IMR-90 (cell line): ENCODE measurements at regions not wholly inside any gene's neighbourhood (a gene's known extent, or its start where the extent isn't known, plus 50 kb on each side); places are given as distances from the start of the nearest gene placed in this dataset.

Source experiments
- ATAC-seq: fragments of 200-7000 bp; cut with Tn5 transposase; 2 replicates; pipeline ENCODE4 v1.9.1; 2020; ENCODE audit warnings: low read depth, mild to moderate bottlenecking, moderate library complexity
- BruUV-seq: library from RNA; stranded (reverse); fragments of 400-500 nt; replicated peaks from 2 replicates; lab custom pipeline; 2021; lab: Mats Ljungman, UMichigan
- CTCF ChIA-PET: fragments of 300-600 bp; formaldehyde crosslinking; extraction: SDS; loops from one replicate; lab custom pipeline; 2021; ENCODE audit warnings: antibody characterized with exemption; lab: Yijun Ruan, JAX
- POLR2A ChIA-PET: fragments of 300-600 bp; sonication (Branson Sonifier 250); formaldehyde crosslinking; loops from one replicate; lab custom pipeline; 2022; ENCODE audit warnings: antibody characterized with exemption; ENCODE audit not compliant: unreplicated experiment; lab: Charles Lee
- DNase-seq: peaks from one replicate; pipeline ENCODE4 v3.0.0; 2013
- H2AFZ ChIP-seq: replicated peaks from 2 replicates; pipeline ENCODE3; 2013; ENCODE audit warnings: low read length, mild to moderate bottlenecking; ENCODE audit not compliant: poor library complexity
- H2AK5ac ChIP-seq: 2 replicates; pipeline ENCODE4 v1.6.1; 2013; ENCODE audit warnings: low read depth, low read length, inconsistent platforms
- H2AK9ac ChIP-seq: replicated peaks from 2 replicates; pipeline ENCODE3; 2013; ENCODE audit warnings: mild to moderate bottlenecking, low read depth, low read length, moderate library complexity; ENCODE audit not compliant: poor library complexity
- H2BK120ac ChIP-seq: 2 replicates; pipeline ENCODE4 v1.6.1; 2013; ENCODE audit warnings: low read depth, low read length, inconsistent platforms
- H2BK15ac ChIP-seq: 3 replicates; pipeline ENCODE4 v1.6.1; 2013; ENCODE audit warnings: low read depth, low read length, inconsistent platforms
- H2BK20ac ChIP-seq: 2 replicates; pipeline ENCODE4 v1.6.1; 2013; ENCODE audit warnings: low read depth, mild to moderate bottlenecking, inconsistent platforms, low read length, moderate library complexity
- H2BK5ac ChIP-seq: 2 replicates; pipeline ENCODE4 v1.6.1; 2013; ENCODE audit warnings: mild to moderate bottlenecking, low read depth, low read length, inconsistent platforms; ENCODE audit not compliant: poor library complexity, severe bottlenecking
- H3K14ac ChIP-seq: replicated peaks from 2 replicates; pipeline ENCODE4 v1.6.1; 2013; ENCODE audit warnings: low read depth, low read length, inconsistent platforms
- H3K18ac ChIP-seq: 2 replicates; pipeline ENCODE4 v1.6.1; 2013; ENCODE audit warnings: low read depth, low read length, control low read depth
- H3K23ac ChIP-seq: 2 replicates; pipeline ENCODE4 v1.6.1; 2013; ENCODE audit warnings: low read depth, low read length, inconsistent platforms
- H3K27ac ChIP-seq: 2 replicates; pipeline ENCODE4 v1.5.1; 2013; ENCODE audit warnings: mild to moderate bottlenecking, control low read depth, low read length; ENCODE audit not compliant: insufficient read depth
- H3K27me3 ChIP-seq: 2 replicates; pipeline ENCODE4 v1.6.1; 2013; ENCODE audit warnings: low read length; ENCODE audit not compliant: control insufficient read depth, insufficient read depth
- H3K36me3 ChIP-seq: 2 replicates; pipeline ENCODE4 v1.6.1; 2013; ENCODE audit warnings: low read length, mixed read lengths; ENCODE audit not compliant: control insufficient read depth, insufficient read depth
- H3K4ac ChIP-seq: 2 replicates; pipeline ENCODE4 v1.6.1; 2013; ENCODE audit warnings: low read depth, low read length, inconsistent platforms
- H3K4me1 ChIP-seq: 2 replicates; pipeline ENCODE4 v1.6.1; 2013; ENCODE audit warnings: low read length, mixed read lengths; ENCODE audit not compliant: control insufficient read depth, insufficient read depth
- H3K4me2 ChIP-seq: 2 replicates; pipeline ENCODE4 v1.6.1; 2013; ENCODE audit warnings: low read depth, mild to moderate bottlenecking, control low read depth, low read length, moderate library complexity
- H3K4me3 ChIP-seq: 2 replicates; pipeline ENCODE4 v1.5.1; 2013; ENCODE audit warnings: low read depth, mild to moderate bottlenecking, control low read depth, low read length, moderate library complexity; ENCODE audit not compliant: insufficient read depth
- H3K56ac ChIP-seq: 2 replicates; pipeline ENCODE4 v1.6.1; 2013; ENCODE audit warnings: low read length, inconsistent platforms; ENCODE audit not compliant: insufficient read depth; ENCODE audit errors: extremely low read depth
- H3K79me1 ChIP-seq, 2 experiments: 2 replicates each; pipeline ENCODE4 v1.6.1; 2013; ENCODE audit warnings: low read length in 2 of 2, inconsistent platforms in 1 of 2, low read depth in 1 of 2
- H3K9ac ChIP-seq: 2 replicates; pipeline ENCODE4 v1.6.1; 2013; ENCODE audit warnings: low read depth, low read length, control low read depth
- H3K9me1 ChIP-seq: 2 replicates; pipeline ENCODE4 v1.6.1; 2013; ENCODE audit warnings: low read length, inconsistent platforms; ENCODE audit not compliant: insufficient read depth
- H3K9me3 ChIP-seq: 2 replicates; pipeline ENCODE4 v1.6.1; 2013; ENCODE audit warnings: low read length; ENCODE audit not compliant: control insufficient read depth, insufficient read depth
- H4K20me1 ChIP-seq: 2 replicates; pipeline ENCODE4 v1.6.1; 2013; ENCODE audit warnings: low read length, inconsistent platforms; ENCODE audit not compliant: insufficient read depth
- H4K5ac ChIP-seq: 2 replicates; pipeline ENCODE4 v1.6.1; 2013; ENCODE audit warnings: mild to moderate bottlenecking, low read depth, low read length, control low read depth
- H4K8ac ChIP-seq, 2 experiments: 2 replicates each; pipeline ENCODE4 v1.6.1; 2013; ENCODE audit warnings: low read depth in 2 of 2, low read length in 2 of 2, control low read depth in 1 of 2, inconsistent platforms in 1 of 2
- H4K91ac ChIP-seq: 2 replicates; pipeline ENCODE4 v1.6.1; 2013; ENCODE audit warnings: low read depth, low read length, inconsistent platforms; ENCODE audit not compliant: insufficient read depth
- BHLHE40 ChIP-seq: fragments of 150-350 bp; IDR thresholded peaks from 2 replicates; pipeline ENCODE4 v1.6.1; 2016; ENCODE audit warnings: mild to moderate bottlenecking, low read depth, low read length
- CEBPB ChIP-seq: IDR thresholded peaks from 2 replicates; pipeline ENCODE4 v1.6.1; 2012; ENCODE audit warnings: low read depth, low read length, improper control_type of control experiment
- FOS ChIP-seq: fragments of 150-350 bp; IDR thresholded peaks from 2 replicates; pipeline ENCODE4 v1.6.1; 2016; ENCODE audit warnings: low read depth, low read length
- MAFK ChIP-seq: IDR thresholded peaks from 2 replicates; pipeline ENCODE4 v1.6.1; 2012; ENCODE audit warnings: low read depth, low read length, improper control_type of control experiment
- MAZ ChIP-seq: IDR thresholded peaks from 2 replicates; pipeline ENCODE4 v1.6.1; 2012; ENCODE audit warnings: low read depth, mild to moderate bottlenecking, low read length, improper control_type of control experiment, moderate library complexity, borderline replicate concordance
- MXI1 ChIP-seq: IDR thresholded peaks from 2 replicates; pipeline ENCODE4 v1.6.1; 2012; ENCODE audit warnings: low read depth, mild to moderate bottlenecking, low read length, moderate library complexity, borderline replicate concordance
- NFE2L2 ChIP-seq: fragments of 150-350 bp; IDR thresholded peaks from 2 replicates; pipeline ENCODE4 v1.6.1; 2016; ENCODE audit warnings: low read depth, mild to moderate bottlenecking, low read length
- POLR2A ChIP-seq: IDR thresholded peaks from 2 replicates; pipeline ENCODE4 v1.6.1; 2012; ENCODE audit warnings: mild to moderate bottlenecking, low read depth, low read length
- dilution Hi-C: fragments of 300-500 bp; cut with HindIII; formaldehyde crosslinking; loops from one replicate; pipeline ENCODE4 v1.14.3; 2018; ENCODE audit warnings: low sequenced_read_pairs; ENCODE audit not compliant: unreplicated experiment
- in situ Hi-C: fragments of 300-500 bp; cut with MboI; formaldehyde crosslinking; loops from 3 replicates; pipeline ENCODE4 v1.14.3; 2019; ENCODE audit warnings: low sequenced_read_pairs, inconsistent platforms, mixed read lengths
- intact Hi-C: fragments of 100-400 bp; cut with micrococcal nuclease; formaldehyde crosslinking; loops from 2 replicates; pipeline ENCODE4 v1.10.0; 2022
- TF ChIP-seq, protein P1 (sequence below): conservative IDR thresholded peaks from 2 replicates; pipeline ENCODE4 v1.5.1; 2012; ENCODE audit warnings: mild to moderate bottlenecking, low read depth, low read length, improper control_type of control experiment

DNA sequence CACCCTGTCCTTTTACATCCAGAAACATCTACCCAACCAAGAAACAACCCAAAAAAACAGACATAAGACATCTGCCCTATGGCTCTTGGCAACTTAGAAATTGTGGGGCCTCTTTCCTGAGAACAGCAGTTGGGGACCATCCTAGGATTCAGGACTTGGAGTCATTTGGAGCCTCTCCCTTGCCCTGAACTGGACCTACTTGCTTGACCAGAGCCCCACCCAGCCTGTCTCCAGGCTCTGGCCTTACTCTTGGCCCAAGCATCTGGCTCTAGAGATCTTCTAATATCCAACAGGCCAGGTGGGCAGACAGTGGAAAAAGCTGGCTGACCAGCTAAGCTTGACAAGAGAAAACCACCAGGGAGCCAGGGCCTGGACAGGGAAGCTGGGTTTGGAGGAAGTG, 99.1 kb upstream of the C2CD4B start:
- BruUV-seq, result no TSS peak
- ChIA-PET CTCF (no interaction called here), POLR2A (no interaction called here)
- Histone ChIP-seq H3K79me1 (no peaks in the 10 kb centered on the region), H3K4me3 (no peak overlapping the region), H3K9me1 (no peaks in the 10 kb centered on the region), H3K27me3 (no peaks in the 10 kb centered on the region), H3K18ac (no peak overlapping the region), H4K91ac (no peak overlapping the region), H4K8ac (no peak overlapping the region), H3K56ac (no peak overlapping the region), H2BK120ac (no peak overlapping the region), H3K23ac (no peak overlapping the region), H3K9me3 (peaks cover 37% of the 10 kb centered on the region), H2BK20ac (no peak overlapping the region), H2BK15ac (no peak overlapping the region), H3K27ac (no peak overlapping the region), H2AFZ (no peak overlapping the region), H3K4me1 (no peaks in the 10 kb centered on the region), H4K5ac (no peak overlapping the region), H2AK9ac (no peak overlapping the region), H3K14ac (no peak overlapping the region), H3K9ac (no peak overlapping the region), H3K4ac (no peak overlapping the region), H3K36me3 (no peaks in the 10 kb centered on the region), H2AK5ac (no peak overlapping the region), H4K20me1 (no peaks in the 10 kb centered on the region), H3K4me2 (no peak overlapping the region), H2BK5ac (no peak overlapping the region)
- ATAC-seq (no peak), DNase-seq (no peak)
- dilution Hi-C loops, result no loop called here
- no peak for TF ChIP-seq FOS
- TF ChIP-seq, protein P1, sequence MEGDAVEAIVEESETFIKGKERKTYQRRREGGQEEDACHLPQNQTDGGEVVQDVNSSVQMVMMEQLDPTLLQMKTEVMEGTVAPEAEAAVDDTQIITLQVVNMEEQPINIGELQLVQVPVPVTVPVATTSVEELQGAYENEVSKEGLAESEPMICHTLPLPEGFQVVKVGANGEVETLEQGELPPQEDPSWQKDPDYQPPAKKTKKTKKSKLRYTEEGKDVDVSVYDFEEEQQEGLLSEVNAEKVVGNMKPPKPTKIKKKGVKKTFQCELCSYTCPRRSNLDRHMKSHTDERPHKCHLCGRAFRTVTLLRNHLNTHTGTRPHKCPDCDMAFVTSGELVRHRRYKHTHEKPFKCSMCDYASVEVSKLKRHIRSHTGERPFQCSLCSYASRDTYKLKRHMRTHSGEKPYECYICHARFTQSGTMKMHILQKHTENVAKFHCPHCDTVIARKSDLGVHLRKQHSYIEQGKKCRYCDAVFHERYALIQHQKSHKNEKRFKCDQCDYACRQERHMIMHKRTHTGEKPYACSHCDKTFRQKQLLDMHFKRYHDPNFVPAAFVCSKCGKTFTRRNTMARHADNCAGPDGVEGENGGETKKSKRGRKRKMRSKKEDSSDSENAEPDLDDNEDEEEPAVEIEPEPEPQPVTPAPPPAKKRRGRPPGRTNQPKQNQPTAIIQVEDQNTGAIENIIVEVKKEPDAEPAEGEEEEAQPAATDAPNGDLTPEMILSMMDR, result no peak
- no peak for TF ChIP-seq NFE2L2
- no peak for TF ChIP-seq CEBPB
- TF ChIP-seq MAZ, result no peak
- no peak for TF ChIP-seq MXI1
- no peak for TF ChIP-seq POLR2A
- no peak for TF ChIP-seq MAFK
- no peak for TF ChIP-seq BHLHE40
- intact Hi-C loops, result no loop called here
- in situ Hi-C loops, result no loop called here
